Activated naive CD4-positive, alpha-beta T cell treated with anti-CD3 and anti-CD28 coated beads for 36 hours (primary cell): ENCODE measurements at regions not wholly inside any gene's neighbourhood (a gene's known extent, or its start where the extent isn't known, plus 50 kb on each side); places are given as distances from the start of the nearest gene placed in this dataset.

Experiments used
- CTCF ChIA-PET: fragments of 350-600 bp; sonication (Branson Sonifier 250); formaldehyde crosslinking; loops from one replicate; lab custom pipeline; 2021; ENCODE audit warnings: antibody characterized with exemption; lab: Charles Lee
- DNase-seq: peaks from one replicate; pipeline ENCODE4 v3.0.0-alpha.2; 2020
- H3K27ac Mint-ChIP-seq: one replicate; pipeline ENCODE4 v1.8.0; 2021; ENCODE audit warnings: mild to moderate bottlenecking, mixed read lengths
- H3K27me3 Mint-ChIP-seq: one replicate; pipeline ENCODE4 v1.8.0; 2021; ENCODE audit warnings: low read depth, mixed read lengths
- H3K36me3 Mint-ChIP-seq: one replicate; pipeline ENCODE4 v1.8.0; 2021; ENCODE audit warnings: low read depth, mixed read lengths
- H3K4me1 Mint-ChIP-seq: one replicate; pipeline ENCODE4 v1.8.0; 2021; ENCODE audit warnings: low read depth, mixed read lengths
- H3K4me3 Mint-ChIP-seq: one replicate; pipeline ENCODE4 v1.8.0; 2021; ENCODE audit warnings: mild to moderate bottlenecking, moderate library complexity, mixed read lengths
- H3K9me3 Mint-ChIP-seq: one replicate; pipeline ENCODE4 v1.8.0; 2021; ENCODE audit warnings: mixed read lengths
- intact Hi-C: fragments of 100-400 bp; cut with micrococcal nuclease; formaldehyde crosslinking; loops from one replicate; pipeline ENCODE4 v1.15.1; 2023

- no peaks in the 10 kb centered on the region for H3K36me3 Mint-ChIP-seq
- no peaks in the 10 kb centered on the region for H3K4me1 Mint-ChIP-seq
- DNase-seq: no peak
- peaks cover 2% of the 10 kb centered on the region for H3K27me3 Mint-ChIP-seq
- intact Hi-C loops: no loop called here
- H3K4me3 Mint-ChIP-seq: no peak overlapping the region
- CTCF ChIA-PET: no interaction called here
- H3K27ac Mint-ChIP-seq: no peak overlapping the region
- no peaks in the 10 kb centered on the region for H3K9me3 Mint-ChIP-seq
Measured at GRCh38 chr17:13228225-13228624, 210.4 kb upstream of the ELAC2 start.

- Mint-ChIP-seq H3K4me1 (no peaks in the 10 kb centered on the region), H3K36me3 (no peaks in the 10 kb centered on the region), H3K27me3 (peaks cover 6% of the 10 kb centered on the region), H3K27ac (no peak overlapping the region), H3K9me3 (no peaks in the 10 kb centered on the region), H3K4me3 (no peak overlapping the region)
- DNase-seq: no peak
- CTCF ChIA-PET: no interaction called here
- intact Hi-C loops: no loop called here
Measured at GRCh38 chr17:13222975-13223374, 205.1 kb upstream of the ELAC2 start.

- intact Hi-C loops: no loop called here
- CTCF ChIA-PET: no interaction called here
- Mint-ChIP-seq H3K4me1 (no peaks in the 10 kb centered on the region), H3K9me3 (peaks cover 2% of the 10 kb centered on the region), H3K27me3 (peaks cover 12% of the 10 kb centered on the region), H3K36me3 (no peaks in the 10 kb centered on the region), H3K27ac (no peak overlapping the region), H3K4me3 (no peak overlapping the region)
- DNase-seq: no peak
Measured at GRCh38 chr17:13212860-13213259, 195.0 kb upstream of the ELAC2 start.

GRCh38 chr17:13209081-13209480, 191.3 kb upstream of the ELAC2 start:
- intact Hi-C loops: no loop called here
- Mint-ChIP-seq H3K27ac (no peak overlapping the region), H3K4me1 (no peaks in the 10 kb centered on the region), H3K27me3 (peaks cover 12% of the 10 kb centered on the region), H3K9me3 (no peaks in the 10 kb centered on the region), H3K4me3 (no peak overlapping the region), H3K36me3 (no peaks in the 10 kb centered on the region)
- DNase-seq: no peak
- CTCF ChIA-PET: no interaction called here

DNA sequence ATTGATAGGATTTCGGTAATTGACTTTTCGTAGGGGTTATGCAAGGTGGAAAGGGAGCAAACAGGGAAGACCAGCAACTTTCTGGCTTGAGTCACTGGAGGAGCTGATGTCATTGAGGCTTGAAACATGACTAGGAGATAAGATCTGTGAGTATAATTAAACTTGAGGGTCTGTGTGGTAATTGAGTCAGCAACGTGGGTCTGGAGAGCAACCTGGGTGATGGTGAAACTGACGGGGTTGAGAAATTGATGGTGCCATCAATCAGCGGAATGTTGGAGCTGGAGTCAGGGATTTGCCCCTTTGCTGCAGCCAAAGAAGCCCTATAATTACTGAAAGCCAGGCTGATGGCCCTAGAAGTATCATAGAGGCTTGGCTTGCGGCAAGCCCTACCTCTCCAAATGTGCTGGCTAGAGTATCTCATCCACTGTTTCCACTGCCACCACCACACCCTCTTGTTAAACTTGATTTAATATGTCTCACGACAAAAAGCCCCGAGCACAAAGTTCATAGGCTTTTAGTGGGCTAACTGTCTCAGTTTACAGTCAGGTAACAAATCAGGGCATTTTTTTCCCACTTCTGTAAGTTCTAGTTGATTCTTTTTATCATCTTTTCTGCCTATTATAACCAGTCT, 186.9 kb upstream of the ELAC2 start:
- intact Hi-C loops: no loop called here
- Mint-ChIP-seq H3K9me3 (peaks cover 1% of the 10 kb centered on the region), H3K27ac (no peak overlapping the region)

GRCh38 chr17:13202835-13203234, 185.0 kb upstream of the ELAC2 start:
- CTCF ChIA-PET: no interaction called here
- no peaks in the 10 kb centered on the region for H3K36me3 Mint-ChIP-seq
- intact Hi-C loops: no loop called here
- no peak for DNase-seq
- no peaks in the 10 kb centered on the region for H3K4me1 Mint-ChIP-seq
- no peak overlapping the region for H3K4me3 Mint-ChIP-seq
- no peak overlapping the region for H3K27ac Mint-ChIP-seq
- peaks cover 1% of the 10 kb centered on the region for H3K9me3 Mint-ChIP-seq
- H3K27me3 Mint-ChIP-seq: peaks cover 5% of the 10 kb centered on the region

More for the DNA sequence above, 186.9 kb upstream of the ELAC2 start:
- H3K4me1 Mint-ChIP-seq: no peaks in the 10 kb centered on the region
- no peak for DNase-seq
- no peak overlapping the region for H3K4me3 Mint-ChIP-seq
- CTCF ChIA-PET: no interaction called here
- peaks cover 5% of the 10 kb centered on the region for H3K27me3 Mint-ChIP-seq
- H3K36me3 Mint-ChIP-seq: no peaks in the 10 kb centered on the region

DNA sequence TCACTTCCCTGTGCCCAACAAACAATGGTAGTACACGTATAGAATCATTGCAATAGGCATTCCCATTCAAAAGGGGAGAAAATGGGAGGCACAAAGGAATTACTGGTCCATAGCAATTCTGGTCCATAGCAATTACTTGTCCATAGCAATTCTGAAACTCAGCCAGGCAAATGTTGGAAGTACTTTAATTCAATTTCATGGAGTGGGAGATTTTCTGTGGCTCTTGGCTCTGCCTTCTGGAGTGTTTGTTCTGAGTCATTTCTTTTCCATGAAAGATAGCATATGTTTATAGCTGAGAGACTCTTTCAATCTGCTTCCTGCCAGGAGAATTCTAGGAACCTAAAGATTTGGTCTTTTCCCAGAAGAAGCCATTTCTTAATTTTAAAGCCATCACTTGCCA, 182.8 kb upstream of the ELAC2 start:
- intact Hi-C loops: no loop called here
- Mint-ChIP-seq H3K27ac (no peak overlapping the region), H3K4me3 (no peak overlapping the region), H3K27me3 (peaks cover 5% of the 10 kb centered on the region), H3K9me3 (peaks cover 1% of the 10 kb centered on the region), H3K4me1 (no peaks in the 10 kb centered on the region), H3K36me3 (no peaks in the 10 kb centered on the region)
- CTCF ChIA-PET: no interaction called here
- no peak for DNase-seq

- Mint-ChIP-seq H3K4me1 (no peaks in the 10 kb centered on the region), H3K27ac (no peak overlapping the region), H3K4me3 (no peak overlapping the region), H3K36me3 (no peaks in the 10 kb centered on the region), H3K9me3 (peaks cover 1% of the 10 kb centered on the region), H3K27me3 (peaks cover 5% of the 10 kb centered on the region)
- DNase-seq: no peak
- intact Hi-C loops: no loop called here
- CTCF ChIA-PET: no interaction called here
Measured at GRCh38 chr17:13199425-13199824, 181.6 kb upstream of the ELAC2 start.

DNA sequence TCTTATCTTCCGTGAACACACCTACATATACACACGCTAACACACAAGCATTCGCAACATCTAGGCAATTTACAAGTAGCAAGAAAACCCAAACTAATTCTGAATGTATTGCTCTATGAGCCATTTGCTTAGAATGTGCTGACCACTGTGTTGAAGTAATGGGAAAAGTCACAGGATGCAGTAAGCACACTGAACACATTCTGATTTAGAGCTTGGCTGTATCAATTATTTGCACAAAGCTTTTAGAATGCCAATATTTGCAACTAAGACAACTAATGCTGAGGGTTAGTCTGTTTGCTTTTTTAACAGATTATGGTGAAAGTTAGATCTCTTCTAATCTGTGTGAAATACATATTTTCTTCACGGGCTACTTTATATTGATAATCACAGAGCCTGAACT, 179.8 kb upstream of the ELAC2 start:
- Mint-ChIP-seq H3K4me3 (no peak overlapping the region), H3K27ac (no peak overlapping the region), H3K36me3 (no peaks in the 10 kb centered on the region), H3K27me3 (peaks cover 2% of the 10 kb centered on the region), H3K4me1 (no peaks in the 10 kb centered on the region), H3K9me3 (no peaks in the 10 kb centered on the region)
- intact Hi-C loops: no loop called here
- CTCF ChIA-PET: no interaction called here
- DNase-seq: no peak

DNA sequence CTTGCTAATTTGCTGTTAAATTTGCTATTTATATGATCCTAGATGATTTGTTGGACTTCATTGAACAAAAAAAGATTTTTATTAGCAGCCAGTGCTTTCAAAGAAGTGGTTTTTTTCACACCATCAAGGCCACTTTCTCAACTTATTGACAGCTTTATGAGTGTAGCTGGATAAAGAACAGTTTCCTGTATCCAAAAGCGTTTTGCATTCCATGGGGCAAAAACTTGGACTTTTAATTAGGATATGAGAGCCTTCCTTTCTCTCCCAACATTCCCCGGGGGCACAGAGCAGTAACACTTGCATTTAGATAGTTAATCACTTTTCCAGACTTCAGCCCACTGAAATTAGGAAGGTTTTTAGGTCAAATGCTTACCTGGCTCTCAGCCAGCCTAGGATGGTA, 177.1 kb upstream of the ELAC2 start:
- peaks cover 6% of the 10 kb centered on the region for H3K9me3 Mint-ChIP-seq
- H3K27ac Mint-ChIP-seq: no peak overlapping the region
- no peaks in the 10 kb centered on the region for H3K4me1 Mint-ChIP-seq
- H3K36me3 Mint-ChIP-seq: no peaks in the 10 kb centered on the region
- H3K27me3 Mint-ChIP-seq: no peaks in the 10 kb centered on the region
- intact Hi-C loops: no loop called here
- DNase-seq: no peak
- CTCF ChIA-PET: interaction anchor here (1.2 kb wide), 1 partner anchor 164 kb away, joined by 4 read pairs; no protein-coding TSS in a partner anchor
- no peak overlapping the region for H3K4me3 Mint-ChIP-seq

DNA sequence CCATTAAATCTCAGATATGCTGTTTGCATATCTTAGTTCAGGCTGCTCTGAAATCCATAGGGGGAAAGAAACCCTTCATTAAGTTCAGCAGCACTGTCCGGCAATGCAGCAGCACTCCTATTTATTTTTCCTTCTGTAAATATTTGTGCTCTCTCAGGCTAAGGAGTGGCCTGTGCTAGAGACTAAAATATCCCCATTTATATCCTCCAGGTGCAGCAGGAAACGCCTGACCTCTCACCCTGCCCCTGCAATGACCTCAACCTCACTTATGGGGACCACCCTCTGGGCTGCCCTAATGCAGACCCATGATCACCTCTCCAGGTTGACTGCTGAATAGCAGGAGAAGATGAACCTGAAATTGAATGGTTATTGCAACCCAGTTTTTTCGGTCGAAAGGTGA, 165.0 kb upstream of the ELAC2 start:
- no peak for DNase-seq
- Mint-ChIP-seq H3K36me3 (no peaks in the 10 kb centered on the region), H3K27ac (no peak overlapping the region), H3K4me1 (no peaks in the 10 kb centered on the region), H3K9me3 (peaks cover 3% of the 10 kb centered on the region), H3K4me3 (no peak overlapping the region), H3K27me3 (peaks cover 9% of the 10 kb centered on the region)
- intact Hi-C loops: no loop called here
- CTCF ChIA-PET: no interaction called here

DNA sequence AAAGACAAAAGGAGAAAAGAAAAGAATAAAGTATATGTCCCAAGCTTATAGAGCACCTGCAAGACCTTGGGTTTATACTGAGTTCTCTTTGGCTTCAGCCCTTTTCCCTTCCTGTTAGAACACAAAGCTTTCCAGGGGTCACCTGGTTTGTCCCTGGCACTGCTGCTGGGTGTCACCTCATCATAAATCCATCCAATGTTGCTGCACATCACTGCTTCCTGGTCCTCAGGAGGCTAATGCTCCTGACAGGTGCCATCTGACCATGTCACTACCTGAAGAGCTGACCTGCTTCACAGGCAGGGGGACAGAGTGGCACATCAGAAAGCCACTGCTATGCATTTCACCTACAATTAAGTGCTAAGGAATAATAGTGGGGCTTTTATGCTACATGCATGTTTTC, 164.6 kb upstream of the ELAC2 start:
- Mint-ChIP-seq H3K27ac (no peak overlapping the region), H3K36me3 (no peaks in the 10 kb centered on the region), H3K9me3 (peaks cover 3% of the 10 kb centered on the region), H3K4me1 (no peaks in the 10 kb centered on the region), H3K4me3 (no peak overlapping the region), H3K27me3 (peaks cover 9% of the 10 kb centered on the region)
- intact Hi-C loops: no loop called here
- CTCF ChIA-PET: no interaction called here
- no peak for DNase-seq

DNA sequence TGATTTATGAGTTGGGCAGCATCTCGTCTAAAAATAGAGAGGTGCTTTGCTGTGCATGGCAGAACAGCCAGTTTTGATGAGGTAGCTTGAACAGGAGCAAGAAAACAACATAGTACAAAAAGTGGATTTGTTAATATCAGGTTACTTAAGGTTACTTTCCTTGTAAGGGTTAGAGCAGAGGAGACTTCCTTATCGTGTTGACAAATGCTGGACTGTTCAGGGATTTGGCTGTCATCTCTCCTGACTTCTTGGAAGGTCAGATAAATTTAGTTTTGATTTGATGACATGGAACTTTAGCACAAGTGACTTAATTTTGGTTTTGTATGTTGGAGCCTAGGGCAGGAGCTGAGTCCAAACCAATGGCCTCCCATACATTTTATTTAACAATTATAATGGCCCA, 163.9 kb upstream of the ELAC2 start:
- no peak overlapping the region for H3K4me3 Mint-ChIP-seq
- H3K4me1 Mint-ChIP-seq: no peaks in the 10 kb centered on the region
- no peak overlapping the region for H3K27ac Mint-ChIP-seq
- no peak for DNase-seq
- CTCF ChIA-PET: no interaction called here
- H3K9me3 Mint-ChIP-seq: peaks cover 4% of the 10 kb centered on the region
- intact Hi-C loops: no loop called here
- H3K36me3 Mint-ChIP-seq: no peaks in the 10 kb centered on the region
- peaks cover 7% of the 10 kb centered on the region for H3K27me3 Mint-ChIP-seq
